HepG2 (cell line): ENCODE measurements at regions not wholly inside any gene's neighbourhood (a gene's known extent, or its start where the extent isn't known, plus 50 kb on each side); places are given as distances from the start of the nearest gene placed in this dataset.

Experiments used
- ARNTL ChIP-seq: sonication (generic); formaldehyde crosslinking; IDR thresholded peaks from 2 replicates; pipeline ENCODE4 v1.4.0; 2020; ENCODE audit warnings: mild to moderate bottlenecking, missing genetic modification reagents
- CBX1 ChIP-seq: IDR thresholded peaks from one replicate; pipeline ENCODE4 v1.6.1; 2016; ENCODE audit warnings: antibody characterized with exemption, low read depth
- JUN ChIP-seq: sonication (generic); formaldehyde crosslinking; IDR thresholded peaks from 2 replicates; pipeline ENCODE4 v1.4.0; 2020; ENCODE audit warnings: mild to moderate bottlenecking, missing genetic modification reagents
- MAFK ChIP-seq, 2 experiments: IDR thresholded peaks in 1 of 2; conservative IDR thresholded peaks in 1 of 2; 2 replicates each; pipeline ENCODE4 v1.6.1; 2011; ENCODE audit warnings: improper control_type of control experiment in 2 of 2, low read length in 2 of 2
- PHF8 ChIP-seq: sonication (generic); formaldehyde crosslinking; IDR thresholded peaks from 2 replicates; pipeline ENCODE4 v1.5.0; 2020; ENCODE audit warnings: missing genetic modification reagents
- SIX1 ChIP-seq: sonication (generic); formaldehyde crosslinking; IDR thresholded peaks from 2 replicates; pipeline ENCODE4 v1.4.0; 2020; ENCODE audit warnings: missing genetic modification reagents, borderline replicate concordance
- SOX5 ChIP-seq: IDR thresholded peaks from 2 replicates; pipeline ENCODE4 v1.6.1; 2016; ENCODE audit warnings: borderline replicate concordance
- SOX6 ChIP-seq, 2 experiments: fragments of 450-650 bp in 1 of 2; sonication (generic) in 1 of 2; formaldehyde crosslinking in 1 of 2; IDR thresholded peaks; 2 replicates each; pipeline versions ENCODE4 v1.4.0 to v1.6.1; 2017 to 2020; ENCODE audit warnings: antibody characterized with exemption in 1 of 2, mild to moderate bottlenecking in 1 of 2, missing genetic modification reagents in 1 of 2
- ZMAT3 ChIP-seq: sonication (generic); formaldehyde crosslinking; conservative IDR thresholded peaks from 2 replicates; pipeline ENCODE4 v1.7.0; 2021; ENCODE audit warnings: missing genetic modification reagents
- ZNF614 ChIP-seq: IDR thresholded peaks from 2 replicates; pipeline ENCODE4 v1.6.1; 2018; ENCODE audit warnings: missing biosample characterization, missing genetic modification reagents, inconsistent platforms, borderline replicate concordance
- ZNF709 ChIP-seq: sonication (generic); formaldehyde crosslinking; IDR thresholded peaks from 2 replicates; pipeline ENCODE4 v1.5.0; 2020; ENCODE audit warnings: mild to moderate bottlenecking, missing genetic modification reagents
- ZNF746 ChIP-seq: sonication (generic); formaldehyde crosslinking; IDR thresholded peaks from 2 replicates; pipeline ENCODE4 v1.8.0; 2022; ENCODE audit warnings: mild to moderate bottlenecking, missing genetic modification reagents
- ZNF878 ChIP-seq: sonication (generic); formaldehyde crosslinking; IDR thresholded peaks from 2 replicates; pipeline ENCODE4 v1.8.1; 2023; ENCODE audit warnings: mild to moderate bottlenecking, missing genetic modification reagents, moderate library complexity
- TF ChIP-seq, protein P1 (sequence below): sonication (generic); formaldehyde crosslinking; conservative IDR thresholded peaks from 2 replicates; pipeline ENCODE4 v1.4.0; 2020; ENCODE audit warnings: mild to moderate bottlenecking, missing genetic modification reagents, moderate library complexity
- TF ChIP-seq, protein P2 (sequence below): sonication (generic); formaldehyde crosslinking; IDR thresholded peaks from 2 replicates; pipeline ENCODE4 v1.4.0; 2020; ENCODE audit warnings: mild to moderate bottlenecking, missing genetic modification reagents
- TF ChIP-seq, protein P3 (sequence below), 2 experiments: fragments of 450-650 bp in 1 of 2; sonication (generic) in 1 of 2; formaldehyde crosslinking; IDR thresholded peaks; 2 replicates each; pipeline versions ENCODE4 v1.5.0 to v1.8.0; 2020 to 2022; ENCODE audit warnings: mild to moderate bottlenecking in 1 of 2, missing genetic modification reagents in 1 of 2
- TF ChIP-seq, protein P4 (sequence below): IDR thresholded peaks from 2 replicates; pipeline ENCODE4 v1.6.1; 2016; ENCODE audit warnings: mild to moderate bottlenecking

DNA sequence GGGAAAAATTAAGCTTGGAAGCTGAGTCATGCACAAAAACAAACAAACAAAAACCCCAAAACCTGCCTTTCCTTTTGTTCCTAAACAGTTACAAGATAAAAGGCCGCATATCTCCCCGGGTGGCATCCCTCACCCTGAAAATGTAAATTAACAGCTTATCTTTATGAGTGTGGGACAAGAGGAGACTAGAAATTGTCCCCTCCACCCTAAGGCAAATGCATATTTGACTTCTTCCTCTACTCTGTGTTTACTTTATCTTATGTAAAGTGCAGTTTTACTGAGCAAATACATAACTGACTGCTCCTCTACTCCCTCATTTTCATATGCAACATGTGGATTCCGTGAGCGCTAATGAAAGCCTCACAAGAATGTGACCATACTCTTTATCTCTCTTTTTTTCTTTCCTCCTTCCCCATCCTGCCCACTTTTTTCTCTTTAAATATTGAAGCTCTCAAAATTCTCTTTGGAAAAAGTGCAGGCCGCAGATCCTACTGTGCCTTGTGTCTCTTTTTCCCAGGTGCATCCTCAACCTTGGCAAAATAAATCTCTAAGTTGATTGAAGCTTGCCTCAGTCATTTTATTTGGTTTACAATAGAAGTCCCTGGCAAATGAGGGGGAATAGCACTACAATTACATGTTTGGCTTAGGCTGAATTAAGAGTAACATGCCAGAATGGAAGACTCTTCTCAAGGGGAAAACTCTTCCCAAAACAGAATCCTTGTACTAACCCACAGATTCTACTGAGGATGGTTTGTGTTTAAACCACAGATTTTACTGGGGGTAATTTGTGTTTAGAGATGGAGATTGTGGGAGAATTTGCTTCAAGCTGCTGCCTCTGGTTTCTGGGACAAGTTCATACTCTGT is 72.7 kb upstream of the WDR72 start (continued):
- TF ChIP-seq JUN (CRISPR knock-in tag) (0 out of 2 replicates have a peak, but pooled peaks have one; percentile 58), MAFK (conservative IDR thresholded peaks at IDR 0.05 in 1 of 2, IDR thresholded peaks at IDR 0.05 in 1 of 2; ENCODE audit: low read length in 2 of 2) (0 out of 4 replicates have a peak, but pooled peaks of 1 of the 2 experiments have one; percentile 3), SOX6 (IDR thresholded peaks at IDR 0.05) (no peak), SOX6 (CRISPR knock-in tag; IDR thresholded peaks at IDR 0.05) (peak; percentile 94), SIX1 (peak; percentile 37; the same call in 1 of the 2 replicates), SOX5 (CRISPR knock-in tag) (peak; percentile 95), PHF8 (CRISPR knock-in tag) (no peak), ZNF614 (CRISPR knock-in tag) (peak; percentile 36; the same call in 1 of the 2 replicates), CBX1 (no peak), ZMAT3 (CRISPR knock-in tag) (peak; percentile 55; the same call in 1 of the 2 replicates), ARNTL (peak; percentile 91), ZNF878 (CRISPR knock-in tag) (peak; percentile 54; the same call in 1 of the 2 replicates), ZNF746 (CRISPR knock-in tag) (peak; percentile 50; the same call in 1 of the 2 replicates), ZNF709 (no peak)
- TF ChIP-seq, protein P1, sequence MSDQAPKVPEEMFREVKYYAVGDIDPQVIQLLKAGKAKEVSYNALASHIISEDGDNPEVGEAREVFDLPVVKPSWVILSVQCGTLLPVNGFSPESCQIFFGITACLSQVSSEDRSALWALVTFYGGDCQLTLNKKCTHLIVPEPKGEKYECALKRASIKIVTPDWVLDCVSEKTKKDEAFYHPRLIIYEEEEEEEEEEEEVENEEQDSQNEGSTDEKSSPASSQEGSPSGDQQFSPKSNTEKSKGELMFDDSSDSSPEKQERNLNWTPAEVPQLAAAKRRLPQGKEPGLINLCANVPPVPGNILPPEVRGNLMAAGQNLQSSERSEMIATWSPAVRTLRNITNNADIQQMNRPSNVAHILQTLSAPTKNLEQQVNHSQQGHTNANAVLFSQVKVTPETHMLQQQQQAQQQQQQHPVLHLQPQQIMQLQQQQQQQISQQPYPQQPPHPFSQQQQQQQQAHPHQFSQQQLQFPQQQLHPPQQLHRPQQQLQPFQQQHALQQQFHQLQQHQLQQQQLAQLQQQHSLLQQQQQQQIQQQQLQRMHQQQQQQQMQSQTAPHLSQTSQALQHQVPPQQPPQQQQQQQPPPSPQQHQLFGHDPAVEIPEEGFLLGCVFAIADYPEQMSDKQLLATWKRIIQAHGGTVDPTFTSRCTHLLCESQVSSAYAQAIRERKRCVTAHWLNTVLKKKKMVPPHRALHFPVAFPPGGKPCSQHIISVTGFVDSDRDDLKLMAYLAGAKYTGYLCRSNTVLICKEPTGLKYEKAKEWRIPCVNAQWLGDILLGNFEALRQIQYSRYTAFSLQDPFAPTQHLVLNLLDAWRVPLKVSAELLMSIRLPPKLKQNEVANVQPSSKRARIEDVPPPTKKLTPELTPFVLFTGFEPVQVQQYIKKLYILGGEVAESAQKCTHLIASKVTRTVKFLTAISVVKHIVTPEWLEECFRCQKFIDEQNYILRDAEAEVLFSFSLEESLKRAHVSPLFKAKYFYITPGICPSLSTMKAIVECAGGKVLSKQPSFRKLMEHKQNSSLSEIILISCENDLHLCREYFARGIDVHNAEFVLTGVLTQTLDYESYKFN = peak; percentile 92
- TF ChIP-seq, protein P2, sequence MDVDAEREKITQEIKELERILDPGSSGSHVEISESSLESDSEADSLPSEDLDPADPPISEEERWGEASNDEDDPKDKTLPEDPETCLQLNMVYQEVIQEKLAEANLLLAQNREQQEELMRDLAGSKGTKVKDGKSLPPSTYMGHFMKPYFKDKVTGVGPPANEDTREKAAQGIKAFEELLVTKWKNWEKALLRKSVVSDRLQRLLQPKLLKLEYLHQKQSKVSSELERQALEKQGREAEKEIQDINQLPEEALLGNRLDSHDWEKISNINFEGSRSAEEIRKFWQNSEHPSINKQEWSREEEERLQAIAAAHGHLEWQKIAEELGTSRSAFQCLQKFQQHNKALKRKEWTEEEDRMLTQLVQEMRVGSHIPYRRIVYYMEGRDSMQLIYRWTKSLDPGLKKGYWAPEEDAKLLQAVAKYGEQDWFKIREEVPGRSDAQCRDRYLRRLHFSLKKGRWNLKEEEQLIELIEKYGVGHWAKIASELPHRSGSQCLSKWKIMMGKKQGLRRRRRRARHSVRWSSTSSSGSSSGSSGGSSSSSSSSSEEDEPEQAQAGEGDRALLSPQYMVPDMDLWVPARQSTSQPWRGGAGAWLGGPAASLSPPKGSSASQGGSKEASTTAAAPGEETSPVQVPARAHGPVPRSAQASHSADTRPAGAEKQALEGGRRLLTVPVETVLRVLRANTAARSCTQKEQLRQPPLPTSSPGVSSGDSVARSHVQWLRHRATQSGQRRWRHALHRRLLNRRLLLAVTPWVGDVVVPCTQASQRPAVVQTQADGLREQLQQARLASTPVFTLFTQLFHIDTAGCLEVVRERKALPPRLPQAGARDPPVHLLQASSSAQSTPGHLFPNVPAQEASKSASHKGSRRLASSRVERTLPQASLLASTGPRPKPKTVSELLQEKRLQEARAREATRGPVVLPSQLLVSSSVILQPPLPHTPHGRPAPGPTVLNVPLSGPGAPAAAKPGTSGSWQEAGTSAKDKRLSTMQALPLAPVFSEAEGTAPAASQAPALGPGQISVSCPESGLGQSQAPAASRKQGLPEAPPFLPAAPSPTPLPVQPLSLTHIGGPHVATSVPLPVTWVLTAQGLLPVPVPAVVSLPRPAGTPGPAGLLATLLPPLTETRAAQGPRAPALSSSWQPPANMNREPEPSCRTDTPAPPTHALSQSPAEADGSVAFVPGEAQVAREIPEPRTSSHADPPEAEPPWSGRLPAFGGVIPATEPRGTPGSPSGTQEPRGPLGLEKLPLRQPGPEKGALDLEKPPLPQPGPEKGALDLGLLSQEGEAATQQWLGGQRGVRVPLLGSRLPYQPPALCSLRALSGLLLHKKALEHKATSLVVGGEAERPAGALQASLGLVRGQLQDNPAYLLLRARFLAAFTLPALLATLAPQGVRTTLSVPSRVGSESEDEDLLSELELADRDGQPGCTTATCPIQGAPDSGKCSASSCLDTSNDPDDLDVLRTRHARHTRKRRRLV (CRISPR knock-in tag) = peak; percentile 41; the same call in 1 of the 2 replicates
- TF ChIP-seq, protein P3, sequence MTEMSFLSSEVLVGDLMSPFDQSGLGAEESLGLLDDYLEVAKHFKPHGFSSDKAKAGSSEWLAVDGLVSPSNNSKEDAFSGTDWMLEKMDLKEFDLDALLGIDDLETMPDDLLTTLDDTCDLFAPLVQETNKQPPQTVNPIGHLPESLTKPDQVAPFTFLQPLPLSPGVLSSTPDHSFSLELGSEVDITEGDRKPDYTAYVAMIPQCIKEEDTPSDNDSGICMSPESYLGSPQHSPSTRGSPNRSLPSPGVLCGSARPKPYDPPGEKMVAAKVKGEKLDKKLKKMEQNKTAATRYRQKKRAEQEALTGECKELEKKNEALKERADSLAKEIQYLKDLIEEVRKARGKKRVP (CRISPR knock-in tag; IDR thresholded peaks at IDR 0.05) = peak in 1 of 2 experiments; percentile 16; a peak in 1 of 4 replicates
- TF ChIP-seq, protein P4, sequence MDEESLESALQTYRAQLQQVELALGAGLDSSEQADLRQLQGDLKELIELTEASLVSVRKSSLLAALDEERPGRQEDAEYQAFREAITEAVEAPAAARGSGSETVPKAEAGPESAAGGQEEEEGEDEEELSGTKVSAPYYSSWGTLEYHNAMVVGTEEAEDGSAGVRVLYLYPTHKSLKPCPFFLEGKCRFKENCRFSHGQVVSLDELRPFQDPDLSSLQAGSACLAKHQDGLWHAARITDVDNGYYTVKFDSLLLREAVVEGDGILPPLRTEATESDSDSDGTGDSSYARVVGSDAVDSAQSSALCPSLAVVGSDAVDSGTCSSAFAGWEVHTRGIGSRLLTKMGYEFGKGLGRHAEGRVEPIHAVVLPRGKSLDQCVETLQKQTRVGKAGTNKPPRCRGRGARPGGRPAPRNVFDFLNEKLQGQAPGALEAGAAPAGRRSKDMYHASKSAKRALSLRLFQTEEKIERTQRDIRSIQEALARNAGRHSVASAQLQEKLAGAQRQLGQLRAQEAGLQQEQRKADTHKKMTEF = peak; percentile 79
